Caco-2 (cell line): ENCODE measurements at regions not wholly inside any gene's neighbourhood (a gene's known extent, or its start where the extent isn't known, plus 50 kb on each side); places are given as distances from the start of the nearest gene placed in this dataset.

ENCODE experiments used
- BruUV-seq: library from RNA; stranded (reverse); fragments of 400-500 nt; replicated peaks from 2 replicates; lab custom pipeline; 2021; lab: Mats Ljungman, UMichigan
- CTCF ChIA-PET: fragments of 300-600 bp; sonication (Branson Sonifier 250); formaldehyde crosslinking; loops from one replicate; lab custom pipeline; 2022; ENCODE audit warnings: antibody characterized with exemption; lab: Charles Lee
- POLR2A ChIA-PET: fragments of 300-600 bp; sonication (Branson Sonifier 250); formaldehyde crosslinking; loops from one replicate; lab custom pipeline; 2022; ENCODE audit warnings: antibody characterized with exemption; lab: Charles Lee
- DNase-seq, 2 experiments: peaks; one replicate each; pipeline versions ENCODE4 v3.0.0 to v3.0.0-alpha.2; 2020 to 2022
- H3K27me3 ChIP-seq: replicated peaks from 2 replicates; pipeline ENCODE4 v1.6.0; 2011; ENCODE audit warnings: low read length; ENCODE audit not compliant: control insufficient read depth, insufficient read depth
- H3K36me3 ChIP-seq: 2 replicates; pipeline ENCODE4 v1.5.1; 2011; ENCODE audit warnings: low read length; ENCODE audit not compliant: control insufficient read depth, insufficient read depth
- H3K4me1 ChIP-seq: fragments of 250-450 bp; sonication (Bioruptor Pico); 2 replicates; pipeline ENCODE4 v1.5.1; 2020; ENCODE audit warnings: mild to moderate bottlenecking
- H3K4me3 ChIP-seq: 2 replicates; pipeline ENCODE4 v1.5.1; 2011; ENCODE audit warnings: low read depth, mild to moderate bottlenecking, control low read depth, low read length
- H3K9me3 ChIP-seq: fragments of 250-450 bp; sonication (Bioruptor Pico); 2 replicates; pipeline ENCODE4 v1.5.1; 2020; ENCODE audit warnings: mild to moderate bottlenecking, moderate library complexity
- H3K27ac Mint-ChIP-seq: one replicate; pipeline ENCODE4 v1.8.0; 2022; ENCODE audit warnings: mixed read lengths; ENCODE audit not compliant: unreplicated experiment
- H3K27me3 Mint-ChIP-seq: one replicate; pipeline ENCODE4 v1.8.0; 2022; ENCODE audit warnings: mixed read lengths; ENCODE audit not compliant: insufficient read depth, unreplicated experiment
- H3K36me3 Mint-ChIP-seq: one replicate; pipeline ENCODE4 v1.8.0; 2022; ENCODE audit warnings: mild to moderate bottlenecking, mixed read lengths; ENCODE audit not compliant: insufficient read depth, unreplicated experiment
- H3K4me1 Mint-ChIP-seq: one replicate; pipeline ENCODE4 v1.8.0; 2022; ENCODE audit warnings: low read depth, mixed read lengths; ENCODE audit not compliant: unreplicated experiment
- H3K4me3 Mint-ChIP-seq: one replicate; pipeline ENCODE4 v1.8.0; 2022; ENCODE audit warnings: mild to moderate bottlenecking, moderate library complexity, mixed read lengths; ENCODE audit not compliant: unreplicated experiment
- H3K9me3 Mint-ChIP-seq: one replicate; pipeline ENCODE4 v1.8.0; 2022; ENCODE audit warnings: mixed read lengths; ENCODE audit not compliant: unreplicated experiment
- CTCF ChIP-seq, 2 experiments: fragments of 200-600 bp in 1 of 2; IDR thresholded peaks; 1 replicate in 1 of 2; 2 replicates in 1 of 2; pipeline versions ENCODE4 v1.5.1 to v1.8.0; 2011 to 2022; ENCODE audit warnings: antibody characterized with exemption in 1 of 2, control low read depth in 1 of 2, inconsistent platforms in 1 of 2, low read depth in 1 of 2, low read length in 1 of 2, mild to moderate bottlenecking in 1 of 2, moderate library complexity in 1 of 2; ENCODE audit not compliant: insufficient read depth in 1 of 2, severe bottlenecking in 1 of 2, unreplicated experiment in 1 of 2
- intact Hi-C: fragments of 100-400 bp; cut with micrococcal nuclease; formaldehyde crosslinking; loops from one replicate; pipeline ENCODE4 v1.10.0; 2022; ENCODE audit not compliant: unreplicated experiment

DNA sequence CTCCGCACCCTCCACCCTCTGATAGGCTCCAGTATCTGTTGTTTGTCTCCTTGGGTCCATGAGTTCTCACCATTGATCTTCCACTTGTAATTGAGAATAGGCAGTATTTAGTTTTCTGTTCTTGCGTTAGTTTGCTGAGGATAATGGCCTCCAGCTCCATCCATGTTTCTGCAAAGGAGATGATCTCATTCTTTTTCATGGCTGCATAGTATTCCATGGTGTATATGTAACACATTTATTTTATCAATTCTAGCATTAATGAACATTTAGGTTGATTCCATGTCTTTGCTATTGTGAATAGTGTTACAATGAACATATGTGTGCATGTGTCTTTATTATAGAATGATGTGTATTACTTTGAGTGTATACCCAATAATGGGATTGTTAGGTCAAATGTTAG lies 814.6 kb upstream of the FRG1 start:
- Mint-ChIP-seq H3K36me3 (no peaks in the 10 kb centered on the region), H3K27me3 (no peaks in the 10 kb centered on the region), H3K4me1 (no peaks in the 10 kb centered on the region), H3K4me3 (no peak overlapping the region), H3K9me3 (no peaks in the 10 kb centered on the region), H3K27ac (no peak overlapping the region)
- no peak for DNase-seq
- H3K4me3 ChIP-seq: no peak overlapping the region
- CTCF ChIA-PET: no interaction called here
- no peak for TF ChIP-seq CTCF (IDR thresholded peaks at IDR 0.05; ENCODE audit: insufficient read depth in 1 of 2, low read depth in 1 of 2, low read length in 1 of 2, severe bottlenecking in 1 of 2, unreplicated experiment in 1 of 2)
- BruUV-seq: no TSS peak
- H3K36me3 ChIP-seq: no peaks in the 10 kb centered on the region
- POLR2A ChIA-PET: no interaction called here
- no peaks in the 10 kb centered on the region for H3K27me3 ChIP-seq
- intact Hi-C loops: no loop called here
- no peaks in the 10 kb centered on the region for H3K4me1 ChIP-seq
- no peaks in the 10 kb centered on the region for H3K9me3 ChIP-seq

GRCh38 chr4:189128341-189128740 lies 812.3 kb upstream of the FRG1 start:
- Mint-ChIP-seq H3K4me3 (no peak overlapping the region), H3K4me1 (no peaks in the 10 kb centered on the region), H3K9me3 (no peaks in the 10 kb centered on the region), H3K27me3 (no peaks in the 10 kb centered on the region), H3K36me3 (no peaks in the 10 kb centered on the region), H3K27ac (no peak overlapping the region)
- Histone ChIP-seq H3K4me3 (no peak overlapping the region), H3K4me1 (no peaks in the 10 kb centered on the region), H3K9me3 (no peaks in the 10 kb centered on the region), H3K27me3 (no peaks in the 10 kb centered on the region), H3K36me3 (no peaks in the 10 kb centered on the region)
- TF ChIP-seq CTCF (IDR thresholded peaks at IDR 0.05; ENCODE audit: insufficient read depth in 1 of 2, low read depth in 1 of 2, low read length in 1 of 2, severe bottlenecking in 1 of 2, unreplicated experiment in 1 of 2): no peak
- ChIA-PET CTCF (no interaction called here), POLR2A (no interaction called here)
- intact Hi-C loops: no loop called here
- no TSS peak for BruUV-seq
- no peak for DNase-seq

GRCh38 chr4:189129044-189129694 lies 811.5 kb upstream of the FRG1 start:
- no peak overlapping the region for H3K4me3 ChIP-seq
- no peaks in the 10 kb centered on the region for H3K9me3 ChIP-seq
- no TSS peak for BruUV-seq
- no peaks in the 10 kb centered on the region for H3K36me3 Mint-ChIP-seq
- CTCF ChIA-PET: no interaction called here
- TF ChIP-seq CTCF (IDR thresholded peaks at IDR 0.05; ENCODE audit: insufficient read depth in 1 of 2, low read depth in 1 of 2, low read length in 1 of 2, severe bottlenecking in 1 of 2, unreplicated experiment in 1 of 2): no peak
- no peaks in the 10 kb centered on the region for H3K27me3 ChIP-seq
- H3K4me1 Mint-ChIP-seq: no peaks in the 10 kb centered on the region
- POLR2A ChIA-PET: no interaction called here
- H3K27ac Mint-ChIP-seq: no peak overlapping the region
- no peaks in the 10 kb centered on the region for H3K9me3 Mint-ChIP-seq
- no peaks in the 10 kb centered on the region for H3K27me3 Mint-ChIP-seq
- DNase-seq: no peak
- intact Hi-C loops: no loop called here
- no peaks in the 10 kb centered on the region for H3K36me3 ChIP-seq
- H3K4me3 Mint-ChIP-seq: no peak overlapping the region
- no peaks in the 10 kb centered on the region for H3K4me1 ChIP-seq
